COLO829 (cell line): ENCODE measurements at regions not wholly inside any gene's neighbourhood (a gene's known extent, or its start where the extent isn't known, plus 50 kb on each side); places are given as distances from the start of the nearest gene placed in this dataset.
A peak's percentile ranks its signal among the peaks of the same experiment; 100 is the strongest.
"Not testable (repeated sequence)": the region's sequence is repeated elsewhere in the genome, so short reads cannot be mapped to it uniquely, and the experiment has no call there.

Source experiments
- DNase-seq: peaks from one replicate; pipeline ENCODE4 v3.0.0; 2012; ENCODE audit warnings: low spot score

- DNase-seq, result no peak
Observed at GRCh38 chr5:50343715-50344114, 97.4 kb downstream of the EMB start.

- DNase-seq, result no peak
Observed at GRCh38 chr5:50340757-50341156, 100.3 kb downstream of the EMB start.

GRCh38 chr5:50330633-50331032 is 110.5 kb downstream of the EMB start:
- not testable (repeated sequence) for DNase-seq

GRCh38 chr5:50328193-50328729 is 112.8 kb downstream of the EMB start:
- DNase-seq, result no peak

GRCh38 chr5:50325237-50325832 is 115.8 kb downstream of the EMB start:
- peak; percentile 20 for DNase-seq

GRCh38 chr5:50320131-50320749 is 120.8 kb downstream of the EMB start:
- DNase-seq, result no peak

GRCh38 chr5:50318220-50318619 is 122.9 kb downstream of the EMB start:
- no peak for DNase-seq

GRCh38 chr5:50306488-50306887 is 134.6 kb downstream of the EMB start:
- DNase-seq, result not testable (repeated sequence)

- DNase-seq, result peak; percentile 50
Observed at GRCh38 chr5:50302815-50303490, 138.1 kb downstream of the EMB start.

- no peak for DNase-seq
Observed at GRCh38 chr5:50301756-50302155, 139.3 kb downstream of the EMB start.

- DNase-seq, result no peak
Observed at GRCh38 chr5:50300878-50301277, 140.2 kb downstream of the EMB start.

GRCh38 chr5:50299896-50300295 is 141.2 kb downstream of the EMB start:
- DNase-seq, result no peak

GRCh38 chr5:50292735-50293394 is 148.2 kb downstream of the EMB start:
- no peak for DNase-seq

- not testable (repeated sequence) for DNase-seq
Observed at GRCh38 chr5:50280461-50280860, 160.6 kb downstream of the EMB start.
